ENCODE measurements at regions not wholly inside any gene's neighbourhood (a gene's known extent, or its start where the extent isn't known, plus 50 kb on each side); places are given as distances from the start of the nearest gene placed in this dataset.

- no peak for DNase-seq (ENCODE audit: low read depth)
These were observed 50.5 kb upstream of the ZNF438 start for GRCh38 chr10:31081937-31082840.

GRCh38 chr10:31083765-31084184 lies 52.1 kb upstream of the ZNF438 start:
- peak; percentile 43 for DNase-seq (ENCODE audit: low read depth)

- DNase-seq (ENCODE audit: low read depth): no peak
These were observed 55.3 kb upstream of the ZNF438 start for GRCh38 chr10:31087011-31087410.

GRCh38 chr10:31087851-31088250 lies 56.2 kb upstream of the ZNF438 start:
- DNase-seq (ENCODE audit: low read depth): no peak

GRCh38 chr10:31090894-31091607 lies 59.4 kb upstream of the ZNF438 start:
- DNase-seq (ENCODE audit: low read depth): no peak

- DNase-seq (ENCODE audit: low read depth): no peak
These were observed 64.3 kb upstream of the ZNF438 start for GRCh38 chr10:31095677-31096560.

- DNase-seq (ENCODE audit: low read depth): no peak
These were observed 66.4 kb upstream of the ZNF438 start for GRCh38 chr10:31098046-31098445.

GRCh38 chr10:31099094-31099493 lies 67.4 kb upstream of the ZNF438 start:
- DNase-seq (ENCODE audit: low read depth): no peak

GRCh38 chr10:31099664-31100063 lies 68.0 kb upstream of the ZNF438 start:
- DNase-seq (ENCODE audit: low read depth): no peak

- DNase-seq (ENCODE audit: low read depth): no peak
These were observed 68.5 kb upstream of the ZNF438 start for GRCh38 chr10:31100115-31100601.

GRCh38 chr10:31100662-31101061 lies 69.0 kb upstream of the ZNF438 start:
- no peak for DNase-seq (ENCODE audit: low read depth)

- peak; percentile 26 for DNase-seq (ENCODE audit: low read depth)
These were observed 69.5 kb upstream of the ZNF438 start for GRCh38 chr10:31101123-31101522.

GRCh38 chr10:31102421-31102820 lies 70.8 kb upstream of the ZNF438 start:
- DNase-seq (ENCODE audit: low read depth): no peak

GRCh38 chr10:31103112-31103511 lies 71.4 kb upstream of the ZNF438 start:
- no peak for DNase-seq (ENCODE audit: low read depth)

GRCh38 chr10:31112961-31113360 lies 81.3 kb upstream of the ZNF438 start:
- no peak for DNase-seq (ENCODE audit: low read depth)

GRCh38 chr10:31116226-31116625 lies 84.6 kb upstream of the ZNF438 start:
- DNase-seq (ENCODE audit: low read depth): no peak

- DNase-seq (ENCODE audit: low read depth): no peak
These were observed 86.9 kb upstream of the ZNF438 start for GRCh38 chr10:31118556-31118955.

GRCh38 chr10:31120392-31120791 lies 88.7 kb upstream of the ZNF438 start:
- DNase-seq (ENCODE audit: low read depth): no peak

GRCh38 chr10:31120961-31121685 lies 89.5 kb upstream of the ZNF438 start:
- no peak for DNase-seq (ENCODE audit: low read depth)

GRCh38 chr10:31121757-31122577 lies 90.3 kb upstream of the ZNF438 start:
- no peak for DNase-seq (ENCODE audit: low read depth)

- DNase-seq (ENCODE audit: low read depth): no peak
These were observed 92.3 kb upstream of the ZNF438 start for GRCh38 chr10:31123946-31124345.

All from activated T-cell treated with anti-CD3 and anti-CD28 coated beads for 1 hour (primary cell).